GM23338 (cell line): ENCODE measurements at regions not wholly inside any gene's neighbourhood (a gene's known extent, or its start where the extent isn't known, plus 50 kb on each side); places are given as distances from the start of the nearest gene placed in this dataset.

Experiments
- ATAC-seq: fragments of 200-7000 bp; cut with Tn5 transposase; 3 replicates; pipeline ENCODE4 v1.9.1; 2020
- DNase-seq: peaks from one replicate; pipeline ENCODE4 v3.0.0-alpha.2; 2015; ENCODE audit warnings: low spot score
- H2AFZ ChIP-seq: fragments of 200-600 bp; sonication (generic); 2 replicates; pipeline ENCODE4 v1.8.0; 2016; ENCODE audit warnings: antibody characterized with exemption, mild to moderate bottlenecking, moderate library complexity
- H3F3A ChIP-seq: fragments of 200-600 bp; sonication (generic); replicated peaks from 2 replicates; pipeline ENCODE4 v1.8.0; 2017; ENCODE audit warnings: antibody characterized with exemption, mixed run types, low read depth
- H3K27ac ChIP-seq: fragments of 200-600 bp; sonication (generic); 2 replicates; pipeline ENCODE4 v1.6.1; 2016; ENCODE audit warnings: low read depth
- H3K27me3 ChIP-seq: fragments of 200-600 bp; sonication (generic); 2 replicates; pipeline ENCODE4 v1.8.0; 2016; ENCODE audit warnings: mild to moderate bottlenecking, mixed run types, moderate library complexity; ENCODE audit not compliant: insufficient read depth
- H3K36me3 ChIP-seq: fragments of 200-600 bp; sonication (generic); 2 replicates; pipeline ENCODE4 v1.8.0; 2016; ENCODE audit warnings: mild to moderate bottlenecking; ENCODE audit not compliant: insufficient read depth
- H3K4me1 ChIP-seq: fragments of 200-600 bp; sonication (generic); 2 replicates; pipeline ENCODE4 v1.8.0; 2016; ENCODE audit warnings: mild to moderate bottlenecking, moderate library complexity; ENCODE audit not compliant: insufficient read depth
- H3K4me2 ChIP-seq: fragments of 200-600 bp; sonication (generic); 2 replicates; pipeline ENCODE4 v1.7.1; 2017; ENCODE audit warnings: mixed run types
- H3K4me3 ChIP-seq: fragments of 200-600 bp; sonication (generic); 2 replicates; pipeline ENCODE4 v1.6.1; 2016; ENCODE audit warnings: mixed run types
- H3K79me2 ChIP-seq: fragments of 200-600 bp; sonication (generic); replicated peaks from 2 replicates; pipeline ENCODE4 v1.8.0; 2017; ENCODE audit warnings: mild to moderate bottlenecking; ENCODE audit not compliant: insufficient read depth
- H3K9me2 ChIP-seq: fragments of 200-600 bp; sonication (generic); 2 replicates; pipeline ENCODE4 v1.8.0; 2017; ENCODE audit not compliant: insufficient read depth
- H4K20me1 ChIP-seq: fragments of 200-600 bp; sonication (generic); replicated peaks from 2 replicates; pipeline ENCODE4 v1.8.0; 2017; ENCODE audit warnings: mild to moderate bottlenecking; ENCODE audit not compliant: insufficient read depth
- H3K27ac Mint-ChIP-seq: 2 replicates; pipeline ENCODE4 v1.8.0; 2020; ENCODE audit warnings: inconsistent platforms, mild to moderate bottlenecking, moderate library complexity, mixed read lengths
- H3K27me3 Mint-ChIP-seq: 3 replicates; pipeline ENCODE4 v1.8.0; 2022; ENCODE audit warnings: low read depth, mild to moderate bottlenecking, moderate library complexity, mixed read lengths, inconsistent platforms; ENCODE audit not compliant: insufficient read depth, poor library complexity
- H3K36me3 Mint-ChIP-seq: 3 replicates; pipeline ENCODE4 v1.8.0; 2021; ENCODE audit warnings: low read depth, mild to moderate bottlenecking, inconsistent platforms, moderate library complexity, mixed read lengths
- H3K4me1 Mint-ChIP-seq: 3 replicates; pipeline ENCODE4 v1.8.0; 2020; ENCODE audit warnings: mild to moderate bottlenecking, inconsistent platforms, mixed read lengths
- H3K4me3 Mint-ChIP-seq: 3 replicates; pipeline ENCODE4 v1.8.0; 2021; ENCODE audit warnings: moderate library complexity, mild to moderate bottlenecking, inconsistent platforms, mixed read lengths
- H3K9me3 Mint-ChIP-seq: 3 replicates; pipeline ENCODE4 v1.8.0; 2020; ENCODE audit warnings: moderate library complexity, mild to moderate bottlenecking, inconsistent platforms, mixed read lengths
- CREB1 ChIP-seq: fragments of 250-450 bp; sonication (Bioruptor Pico); IDR thresholded peaks from 2 replicates; pipeline ENCODE4 v1.5.0; 2020; ENCODE audit warnings: low read depth, mild to moderate bottlenecking, moderate library complexity
- CTCF ChIP-seq, 2 experiments: fragments of 200-600 bp in 1 of 2; sonication (generic) in 1 of 2; conservative IDR thresholded peaks; 2 replicates each; pipeline versions ENCODE4 v1.5.1 to v1.6.1; 2016 to 2017; ENCODE audit warnings: antibody characterized with exemption in 2 of 2, low read depth in 2 of 2, mild to moderate bottlenecking in 2 of 2, moderate library complexity in 1 of 2
- ETS1 ChIP-seq: IDR thresholded peaks from 2 replicates; pipeline ENCODE4 v1.6.1; 2016; ENCODE audit warnings: antibody characterized with exemption
- EZH2 ChIP-seq: fragments of 200-600 bp; sonication (generic); IDR thresholded peaks from one replicate; pipeline ENCODE4 v1.8.0; 2017; ENCODE audit warnings: antibody characterized with exemption, mild to moderate bottlenecking, low read depth; ENCODE audit not compliant: unreplicated experiment
- EZH2phosphoT487 ChIP-seq: fragments of 200-600 bp; sonication (generic); IDR thresholded peaks from one replicate; pipeline ENCODE4 v1.8.1; 2018; ENCODE audit warnings: antibody characterized with exemption; ENCODE audit not compliant: unreplicated experiment
- JUNB ChIP-seq: IDR thresholded peaks from one replicate; pipeline ENCODE4 v1.6.1; 2016; ENCODE audit warnings: antibody characterized with exemption; ENCODE audit not compliant: unreplicated experiment
- NANOG ChIP-seq: IDR thresholded peaks from 2 replicates; pipeline ENCODE4 v1.6.1; 2016; ENCODE audit warnings: antibody characterized with exemption, borderline replicate concordance
- POLR2AphosphoS5 ChIP-seq: IDR thresholded peaks from 2 replicates; pipeline ENCODE4 v1.6.1; 2016; ENCODE audit warnings: antibody characterized with exemption, low read depth
- STAT1 ChIP-seq: IDR thresholded peaks from one replicate; pipeline ENCODE4 v1.6.1; 2016; ENCODE audit warnings: antibody characterized with exemption; ENCODE audit not compliant: unreplicated experiment
- ZNF114 ChIP-seq: fragments of 250-450 bp; sonication (Bioruptor Pico); IDR thresholded peaks from 2 replicates; pipeline ENCODE4 v1.5.0; 2020; ENCODE audit warnings: mild to moderate bottlenecking, moderate library complexity
- ZNF331 ChIP-seq: fragments of 250-450 bp; sonication (Bioruptor Pico); IDR thresholded peaks from 2 replicates; pipeline ENCODE4 v1.5.0; 2020; ENCODE audit warnings: low read depth, mild to moderate bottlenecking, moderate library complexity
- TF ChIP-seq, protein P1 (sequence below): fragments of 250-450 bp; sonication (Bioruptor Pico); IDR thresholded peaks from 2 replicates; pipeline ENCODE4 v1.5.0; 2020; ENCODE audit warnings: mild to moderate bottlenecking, moderate library complexity
- TF ChIP-seq, protein P2 (sequence below): IDR thresholded peaks from one replicate; pipeline ENCODE4 v1.6.1; 2018; ENCODE audit warnings: antibody characterized with exemption; ENCODE audit not compliant: unreplicated experiment

GRCh38 chr5:176732306-176732705 is 78.1 kb upstream of the UNC5A start:
- Mint-ChIP-seq H3K36me3 (no peaks in the 10 kb centered on the region), H3K27ac (no peak overlapping the region), H3K9me3 (no peaks in the 10 kb centered on the region; the same call in 2 of the 3 replicates), H3K4me1 (peaks cover 24% of the 10 kb centered on the region; the same call in 2 of the 3 replicates), H3K27me3 (peaks cover 17% of the 10 kb centered on the region), H3K4me3 (no peak overlapping the region)
- Histone ChIP-seq H3K79me2 (no peaks in the 10 kb centered on the region), H3K36me3 (no peaks in the 10 kb centered on the region), H3K9me2 (no peaks in the 10 kb centered on the region), H2AFZ (no peak overlapping the region), H3K4me2 (no peak overlapping the region), H3K4me3 (no peak overlapping the region), H3F3A (no peaks in the 10 kb centered on the region), H4K20me1 (no peaks in the 10 kb centered on the region), H3K27ac (no peak overlapping the region), H3K27me3 (no peaks in the 10 kb centered on the region), H3K4me1 (peaks cover 4% of the 10 kb centered on the region; the same call in 1 of the 2 replicates)
- DNase-seq (no peak), ATAC-seq (no peak)
- TF ChIP-seq CREB1 (CRISPR knock-in tag) (no peak), ZNF331 (CRISPR knock-in tag) (no peak), ZNF114 (CRISPR knock-in tag) (no peak), STAT1 (no peak), POLR2AphosphoS5 (no peak), EZH2 (no peak), CTCF (conservative IDR thresholded peaks at IDR 0.05; ENCODE audit: low read depth in 2 of 2) (no peak), JUNB (no peak), ETS1 (no peak), EZH2phosphoT487 (no peak), NANOG (no peak)
- TF ChIP-seq, protein P1, sequence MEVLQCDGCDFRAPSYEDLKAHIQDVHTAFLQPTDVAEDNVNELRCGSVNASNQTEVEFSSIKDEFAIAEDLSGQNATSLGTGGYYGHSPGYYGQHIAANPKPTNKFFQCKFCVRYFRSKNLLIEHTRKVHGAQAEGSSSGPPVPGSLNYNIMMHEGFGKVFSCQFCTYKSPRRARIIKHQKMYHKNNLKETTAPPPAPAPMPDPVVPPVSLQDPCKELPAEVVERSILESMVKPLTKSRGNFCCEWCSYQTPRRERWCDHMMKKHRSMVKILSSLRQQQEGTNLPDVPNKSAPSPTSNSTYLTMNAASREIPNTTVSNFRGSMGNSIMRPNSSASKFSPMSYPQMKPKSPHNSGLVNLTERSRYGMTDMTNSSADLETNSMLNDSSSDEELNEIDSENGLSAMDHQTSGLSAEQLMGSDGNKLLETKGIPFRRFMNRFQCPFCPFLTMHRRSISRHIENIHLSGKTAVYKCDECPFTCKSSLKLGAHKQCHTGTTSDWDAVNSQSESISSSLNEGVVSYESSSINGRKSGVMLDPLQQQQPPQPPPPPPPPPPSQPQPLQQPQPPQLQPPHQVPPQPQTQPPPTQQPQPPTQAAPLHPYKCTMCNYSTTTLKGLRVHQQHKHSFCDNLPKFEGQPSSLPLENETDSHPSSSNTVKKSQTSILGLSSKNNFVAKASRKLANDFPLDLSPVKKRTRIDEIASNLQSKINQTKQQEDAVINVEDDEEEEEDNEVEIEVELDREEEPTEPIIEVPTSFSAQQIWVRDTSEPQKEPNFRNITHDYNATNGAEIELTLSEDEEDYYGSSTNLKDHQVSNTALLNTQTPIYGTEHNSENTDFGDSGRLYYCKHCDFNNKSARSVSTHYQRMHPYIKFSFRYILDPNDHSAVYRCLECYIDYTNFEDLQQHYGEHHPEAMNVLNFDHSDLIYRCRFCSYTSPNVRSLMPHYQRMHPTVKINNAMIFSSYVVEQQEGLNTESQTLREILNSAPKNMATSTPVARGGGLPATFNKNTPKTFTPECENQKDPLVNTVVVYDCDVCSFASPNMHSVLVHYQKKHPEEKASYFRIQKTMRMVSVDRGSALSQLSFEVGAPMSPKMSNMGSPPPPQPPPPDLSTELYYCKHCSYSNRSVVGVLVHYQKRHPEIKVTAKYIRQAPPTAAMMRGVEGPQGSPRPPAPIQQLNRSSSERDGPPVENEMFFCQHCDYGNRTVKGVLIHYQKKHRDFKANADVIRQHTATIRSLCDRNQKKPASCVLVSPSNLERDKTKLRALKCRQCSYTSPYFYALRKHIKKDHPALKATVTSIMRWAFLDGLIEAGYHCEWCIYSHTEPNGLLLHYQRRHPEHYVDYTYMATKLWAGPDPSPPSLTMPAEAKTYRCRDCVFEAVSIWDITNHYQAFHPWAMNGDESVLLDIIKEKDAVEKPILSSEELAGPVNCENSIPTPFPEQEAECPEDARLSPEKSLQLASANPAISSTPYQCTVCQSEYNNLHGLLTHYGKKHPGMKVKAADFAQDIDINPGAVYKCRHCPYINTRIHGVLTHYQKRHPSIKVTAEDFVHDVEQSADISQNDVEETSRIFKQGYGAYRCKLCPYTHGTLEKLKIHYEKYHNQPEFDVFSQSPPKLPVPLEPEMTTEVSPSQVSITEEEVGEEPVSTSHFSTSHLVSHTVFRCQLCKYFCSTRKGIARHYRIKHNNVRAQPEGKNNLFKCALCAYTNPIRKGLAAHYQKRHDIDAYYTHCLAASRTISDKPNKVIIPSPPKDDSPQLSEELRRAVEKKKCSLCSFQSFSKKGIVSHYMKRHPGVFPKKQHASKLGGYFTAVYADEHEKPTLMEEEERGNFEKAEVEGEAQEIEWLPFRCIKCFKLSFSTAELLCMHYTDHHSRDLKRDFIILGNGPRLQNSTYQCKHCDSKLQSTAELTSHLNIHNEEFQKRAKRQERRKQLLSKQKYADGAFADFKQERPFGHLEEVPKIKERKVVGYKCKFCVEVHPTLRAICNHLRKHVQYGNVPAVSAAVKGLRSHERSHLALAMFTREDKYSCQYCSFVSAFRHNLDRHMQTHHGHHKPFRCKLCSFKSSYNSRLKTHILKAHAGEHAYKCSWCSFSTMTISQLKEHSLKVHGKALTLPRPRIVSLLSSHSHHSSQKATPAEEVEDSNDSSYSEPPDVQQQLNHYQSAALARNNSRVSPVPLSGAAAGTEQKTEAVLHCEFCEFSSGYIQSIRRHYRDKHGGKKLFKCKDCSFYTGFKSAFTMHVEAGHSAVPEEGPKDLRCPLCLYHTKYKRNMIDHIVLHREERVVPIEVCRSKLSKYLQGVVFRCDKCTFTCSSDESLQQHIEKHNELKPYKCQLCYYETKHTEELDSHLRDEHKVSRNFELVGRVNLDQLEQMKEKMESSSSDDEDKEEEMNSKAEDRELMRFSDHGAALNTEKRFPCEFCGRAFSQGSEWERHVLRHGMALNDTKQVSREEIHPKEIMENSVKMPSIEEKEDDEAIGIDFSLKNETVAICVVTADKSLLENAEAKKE (CRISPR knock-in tag), result no peak
- TF ChIP-seq, protein P2, sequence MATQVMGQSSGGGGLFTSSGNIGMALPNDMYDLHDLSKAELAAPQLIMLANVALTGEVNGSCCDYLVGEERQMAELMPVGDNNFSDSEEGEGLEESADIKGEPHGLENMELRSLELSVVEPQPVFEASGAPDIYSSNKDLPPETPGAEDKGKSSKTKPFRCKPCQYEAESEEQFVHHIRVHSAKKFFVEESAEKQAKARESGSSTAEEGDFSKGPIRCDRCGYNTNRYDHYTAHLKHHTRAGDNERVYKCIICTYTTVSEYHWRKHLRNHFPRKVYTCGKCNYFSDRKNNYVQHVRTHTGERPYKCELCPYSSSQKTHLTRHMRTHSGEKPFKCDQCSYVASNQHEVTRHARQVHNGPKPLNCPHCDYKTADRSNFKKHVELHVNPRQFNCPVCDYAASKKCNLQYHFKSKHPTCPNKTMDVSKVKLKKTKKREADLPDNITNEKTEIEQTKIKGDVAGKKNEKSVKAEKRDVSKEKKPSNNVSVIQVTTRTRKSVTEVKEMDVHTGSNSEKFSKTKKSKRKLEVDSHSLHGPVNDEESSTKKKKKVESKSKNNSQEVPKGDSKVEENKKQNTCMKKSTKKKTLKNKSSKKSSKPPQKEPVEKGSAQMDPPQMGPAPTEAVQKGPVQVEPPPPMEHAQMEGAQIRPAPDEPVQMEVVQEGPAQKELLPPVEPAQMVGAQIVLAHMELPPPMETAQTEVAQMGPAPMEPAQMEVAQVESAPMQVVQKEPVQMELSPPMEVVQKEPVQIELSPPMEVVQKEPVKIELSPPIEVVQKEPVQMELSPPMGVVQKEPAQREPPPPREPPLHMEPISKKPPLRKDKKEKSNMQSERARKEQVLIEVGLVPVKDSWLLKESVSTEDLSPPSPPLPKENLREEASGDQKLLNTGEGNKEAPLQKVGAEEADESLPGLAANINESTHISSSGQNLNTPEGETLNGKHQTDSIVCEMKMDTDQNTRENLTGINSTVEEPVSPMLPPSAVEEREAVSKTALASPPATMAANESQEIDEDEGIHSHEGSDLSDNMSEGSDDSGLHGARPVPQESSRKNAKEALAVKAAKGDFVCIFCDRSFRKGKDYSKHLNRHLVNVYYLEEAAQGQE, result no peak
